Natural killer cell (primary cell): ENCODE measurements at regions not wholly inside any gene's neighbourhood (a gene's known extent, or its start where the extent isn't known, plus 50 kb on each side); places are given as distances from the start of the nearest gene placed in this dataset.
"Not testable (repeated sequence)": the region's sequence is repeated elsewhere in the genome, so short reads cannot be mapped to it uniquely, and the experiment has no call there.

Experiments used
- ATAC-seq, 3 donors: fragments of 150-1000 bp in 2 of 3; fragments of 200-7000 bp in 1 of 3; cut with Tn5 transposase; 1 replicate in 1 of 3; 2 replicates in 2 of 3; pipeline ENCODE4 v1.10.0; 2021; ENCODE audit warnings: mild to moderate bottlenecking in 2 of 3, moderate library complexity in 2 of 3
- DNase-seq, 2 donors: peaks; one replicate each; pipeline versions ENCODE4 v3.0.0 to v3.0.0-alpha.2; 2013 to 2021; ENCODE audit warnings: mixed read lengths in 1 of 2
- H3K27ac ChIP-seq: one replicate; pipeline ENCODE4 v1.5.1; 2013; ENCODE audit warnings: mild to moderate bottlenecking, low read length
- H3K27me3 ChIP-seq: one replicate; pipeline ENCODE4 v1.6.1; 2013; ENCODE audit warnings: low read length; ENCODE audit not compliant: control insufficient read depth, insufficient read depth
- H3K36me3 ChIP-seq: one replicate; pipeline ENCODE4 v1.6.1; 2013; ENCODE audit warnings: low read length; ENCODE audit not compliant: control insufficient read depth, insufficient read depth
- H3K4me1 ChIP-seq: one replicate; pipeline ENCODE4 v1.6.1; 2013; ENCODE audit warnings: low read length; ENCODE audit not compliant: control insufficient read depth, insufficient read depth
- H3K4me3 ChIP-seq: one replicate; pipeline ENCODE4 v1.5.1; 2013; ENCODE audit warnings: low read length
- H3K9me3 ChIP-seq: one replicate; pipeline ENCODE4 v1.6.1; 2013; ENCODE audit warnings: low read length; ENCODE audit not compliant: control insufficient read depth, insufficient read depth
- H3K27ac Mint-ChIP-seq, 2 donors: one replicate each; pipeline ENCODE4 v1.8.0; 2022; ENCODE audit warnings: mild to moderate bottlenecking in 2 of 2, mixed read lengths in 2 of 2, moderate library complexity in 1 of 2
- H3K27me3 Mint-ChIP-seq, 2 donors: one replicate each; pipeline ENCODE4 v1.8.0; 2022; ENCODE audit warnings: low read depth in 2 of 2, mixed read lengths in 2 of 2
- H3K36me3 Mint-ChIP-seq: one replicate; pipeline ENCODE4 v1.8.0; 2022; ENCODE audit warnings: mixed read lengths
- H3K4me1 Mint-ChIP-seq, 2 donors: one replicate each; pipeline ENCODE4 v1.8.0; 2022; ENCODE audit warnings: mixed read lengths in 2 of 2
- H3K4me3 Mint-ChIP-seq: one replicate; pipeline ENCODE4 v1.8.0; 2022; ENCODE audit warnings: mild to moderate bottlenecking, moderate library complexity, mixed read lengths
- H3K9me3 Mint-ChIP-seq, 2 donors: one replicate each; pipeline ENCODE4 v1.8.0; 2022; ENCODE audit warnings: mixed read lengths in 2 of 2
- CTCF ChIP-seq: fragments of 200-600 bp; IDR thresholded peaks from one replicate; pipeline ENCODE4 v1.8.0; 2022; ENCODE audit warnings: antibody characterized with exemption
- WGBS: methylation state at CpG from one replicate; pipeline ENCODE4 v1.1.7; 2013; ENCODE audit warnings: missing lambda C conversion rate; ENCODE audit not compliant: insufficient coverage; 5-methylcytosine and 5-hydroxymethylcytosine counted together
- intact Hi-C: fragments of 100-400 bp; cut with micrococcal nuclease; formaldehyde crosslinking; loops from one replicate; pipeline ENCODE4 v1.14.2; 2022

DNA sequence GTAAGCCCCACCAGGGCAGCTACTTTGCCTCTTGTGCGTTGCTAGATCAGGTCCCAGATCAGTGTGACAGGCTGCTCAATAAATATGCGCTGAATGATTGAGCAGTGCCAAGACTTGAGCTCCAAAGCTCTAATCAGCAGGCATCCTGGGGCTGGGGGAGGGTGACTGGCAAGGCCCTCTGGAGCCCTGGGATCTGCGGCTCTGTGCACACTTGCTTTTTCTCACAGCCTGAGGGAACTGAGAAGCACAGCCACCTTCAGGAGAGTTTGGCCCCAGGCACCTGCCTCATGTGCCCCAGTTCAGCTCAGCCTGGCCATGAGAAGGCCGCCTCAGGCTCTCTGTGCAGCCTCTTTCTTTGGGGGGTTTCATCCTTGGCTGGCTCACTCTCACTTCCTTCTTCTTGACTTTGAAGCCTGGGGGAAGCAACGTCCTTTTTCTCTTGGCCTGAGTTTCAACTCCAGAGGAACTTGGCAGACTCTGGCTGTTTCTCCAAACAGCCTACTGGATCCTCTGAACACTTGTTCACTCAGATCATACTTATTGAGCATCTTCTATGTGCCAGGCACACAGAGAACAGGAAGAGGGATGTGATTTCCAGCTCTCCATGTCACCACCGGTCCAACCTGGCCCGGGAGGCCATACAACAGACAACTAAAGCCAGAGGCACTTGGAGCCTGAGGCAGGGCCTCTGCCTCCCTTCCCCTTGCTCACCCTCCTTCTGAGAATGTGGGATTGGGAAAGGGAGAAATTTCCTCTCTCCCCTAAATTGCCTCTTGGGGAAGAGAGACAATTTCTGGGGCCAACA is 114.0 kb downstream of the VEGFA start:
- H3K36me3 Mint-ChIP-seq, result no peaks in the 10 kb centered on the region
- no peaks in the 10 kb centered on the region for H3K27me3 ChIP-seq
- H3K4me1 Mint-ChIP-seq, result no peaks in the 10 kb centered on the region
- H3K27me3 Mint-ChIP-seq, result peaks cover 0 to 7% of the 10 kb centered on the region in 2 donors
- no peak overlapping the region for H3K4me3 ChIP-seq
- H3K9me3 Mint-ChIP-seq, result no peaks in the 10 kb centered on the region
- no peaks in the 10 kb centered on the region for H3K4me1 ChIP-seq
- 72% methylated on average over 7 of the region's 7 CpGs for WGBS
- TF ChIP-seq CTCF, result no peak
- H3K9me3 ChIP-seq, result no peaks in the 10 kb centered on the region
- no peak for DNase-seq
- H3K4me3 Mint-ChIP-seq, result no peak overlapping the region
- H3K36me3 ChIP-seq, result no peaks in the 10 kb centered on the region
- no peak overlapping the region for H3K27ac Mint-ChIP-seq
- no peak for ATAC-seq
- H3K27ac ChIP-seq, result no peak overlapping the region
- intact Hi-C loops, result no loop called here

DNA sequence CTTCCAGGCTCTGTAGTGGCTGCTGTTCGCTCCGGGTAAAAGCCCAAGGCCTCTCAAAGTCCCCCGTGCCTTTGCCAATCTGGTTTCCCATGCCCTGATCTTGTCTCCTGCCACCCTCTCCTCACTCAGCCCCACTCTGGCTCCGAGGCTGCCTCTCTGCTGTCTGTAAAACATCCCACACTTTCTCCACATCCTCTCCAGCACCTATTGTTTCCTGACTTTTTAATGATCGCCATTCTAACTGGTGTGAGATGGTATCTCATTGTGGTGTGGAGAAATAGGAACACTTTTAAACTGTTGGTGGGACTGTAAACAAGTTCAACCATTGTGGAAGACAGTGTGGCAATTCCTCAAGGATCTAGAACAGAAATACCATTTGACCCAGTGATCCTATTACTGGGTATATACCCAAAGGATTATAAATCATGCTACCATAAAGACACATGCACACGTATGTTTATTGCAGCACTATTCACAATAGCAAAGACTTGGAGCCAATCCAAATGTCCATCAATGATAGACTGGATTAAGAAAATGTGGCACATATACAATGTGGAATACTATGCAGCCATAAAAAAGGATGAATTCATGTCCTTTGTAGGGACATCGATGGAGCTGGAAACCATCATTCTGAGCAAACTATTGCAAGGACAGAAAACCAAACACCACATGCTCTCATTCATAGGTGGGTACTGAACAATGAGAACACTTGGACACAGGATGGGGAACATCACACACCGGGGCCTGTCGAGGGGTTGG is 112.9 kb downstream of the VEGFA start:
- WGBS, result 90% methylated on average over 8 of the region's 9 CpGs
- not testable (repeated sequence) for ATAC-seq, H3K4me3 Mint-ChIP-seq

DNA sequence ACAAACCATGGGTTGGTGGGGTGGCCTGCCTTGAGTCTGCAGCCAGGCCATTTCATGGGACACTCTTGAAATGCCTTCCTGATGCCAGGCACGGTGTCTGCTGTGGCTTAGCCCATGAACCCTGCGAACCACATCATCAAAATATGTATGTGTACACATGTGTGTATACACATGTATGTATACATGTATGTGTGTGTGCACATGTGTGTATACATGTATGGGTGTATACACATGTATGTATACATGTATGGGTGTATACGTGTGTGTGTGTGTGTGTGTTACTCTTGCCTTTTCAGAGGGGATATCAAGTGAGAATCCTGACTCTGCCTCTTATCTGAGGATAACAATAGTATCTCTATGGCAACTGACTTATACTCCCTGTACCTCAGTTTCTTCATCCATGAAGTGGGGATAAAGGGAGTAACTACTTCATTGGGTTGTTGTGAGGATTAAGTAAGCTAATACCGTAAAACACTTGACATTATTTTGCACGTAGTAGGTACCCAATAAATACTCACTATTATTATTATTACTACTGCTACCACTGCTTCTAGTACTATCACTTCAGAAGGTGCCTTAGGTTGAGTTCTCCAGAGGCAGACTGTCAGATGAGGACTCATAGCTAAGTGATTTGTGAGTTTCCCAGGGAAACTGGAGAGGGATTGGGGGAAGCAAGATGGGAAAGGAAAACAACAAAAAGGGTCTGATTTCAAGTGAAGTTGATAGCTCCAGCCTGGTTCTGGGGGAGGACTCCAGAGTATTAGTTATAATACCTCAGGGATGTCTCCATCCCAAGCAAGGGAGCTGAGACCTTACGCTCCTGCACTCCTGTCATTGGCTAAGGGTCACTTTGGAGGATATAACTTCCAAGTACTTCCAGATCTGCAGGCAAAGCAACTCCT is 110.5 kb downstream of the VEGFA start:
- Mint-ChIP-seq H3K4me3 (no peak overlapping the region), H3K27me3 (peaks cover 0 to 3% of the 10 kb centered on the region in 2 donors)

More for the DNA sequence above, 112.9 kb downstream of the VEGFA start:
- H3K4me3 ChIP-seq, H3K36me3 Mint-ChIP-seq, H3K4me1 Mint-ChIP-seq, H3K27me3 ChIP-seq, H3K4me1 ChIP-seq, intact Hi-C loops, H3K9me3 Mint-ChIP-seq, H3K36me3 ChIP-seq, H3K27ac ChIP-seq, H3K27me3 Mint-ChIP-seq, H3K27ac Mint-ChIP-seq, H3K9me3 ChIP-seq, DNase-seq: not testable (repeated sequence)

More for the DNA sequence above, 110.5 kb downstream of the VEGFA start:
- no peaks in the 10 kb centered on the region for H3K27me3 ChIP-seq
- Mint-ChIP-seq H3K4me1 (no peaks in the 10 kb centered on the region), H3K36me3 (no peaks in the 10 kb centered on the region), H3K9me3 (no peaks in the 10 kb centered on the region), H3K27ac (no peak overlapping the region)
- no peaks in the 10 kb centered on the region for H3K9me3 ChIP-seq
- no peaks in the 10 kb centered on the region for H3K4me1 ChIP-seq
- intact Hi-C loops, result no loop called here
- no peak for TF ChIP-seq CTCF
- ATAC-seq (no peak), DNase-seq (no peak)
- no peak overlapping the region for H3K4me3 ChIP-seq
- H3K36me3 ChIP-seq, result no peaks in the 10 kb centered on the region
- no peak overlapping the region for H3K27ac ChIP-seq
- 85% methylated on average over 4 of the region's 6 CpGs for WGBS
